ENCODE measurements at regions not wholly inside any gene's neighbourhood (a gene's known extent, or its start where the extent isn't known, plus 50 kb on each side); places are given as distances from the start of the nearest gene placed in this dataset.

- H3K4me2 ChIP-seq (ENCODE audit: low read length) = no peak overlapping the region
- H3K4me1 ChIP-seq (ENCODE audit: control insufficient read depth in 1 of 2, insufficient read depth in 2 of 2, low read length in 2 of 2) = no peaks in the 10 kb centered on the region
- ChIA-PET POLR2A (no interaction called here), CTCF (no interaction called here), RAD21 (ENCODE audit: low non-redundant PET in 1 of 2, low total read pairs in 2 of 2, uncharacterized antibody in 2 of 2, unreplicated experiment in 2 of 2) (no interaction called here)
- H3K9ac ChIP-seq (ENCODE audit: low read length) = no peak overlapping the region
- no TSS peak for BruUV-seq (replicated peaks)
- H3K36me3 ChIP-seq (ENCODE audit: control insufficient read depth in 1 of 2, insufficient read depth in 2 of 2, low read length in 2 of 2) = no peaks in the 10 kb centered on the region
- H3K9me2 ChIP-seq (ENCODE audit: insufficient read depth) = no peaks in the 10 kb centered on the region
- H3K27ac ChIP-seq (ENCODE audit: low read depth, low read length) = no peak overlapping the region
- ATAC-seq = no peak
- no peaks in the 10 kb centered on the region; a peak in 1 of 4 replicates for H3K9me3 ChIP-seq (ENCODE audit: control insufficient read depth in 1 of 2, insufficient read depth in 1 of 2, low read depth in 1 of 2, low read length in 2 of 2)
- TF ChIP-seq YY1 (IDR thresholded peaks at IDR 0.05; ENCODE audit: extremely low read depth, insufficient replicate concordance, low read depth, low read length) (no peak), CBX3 (IDR thresholded peaks at IDR 0.05; ENCODE audit: low read depth) (no peak), ELF1 (IDR thresholded peaks at IDR 0.05; ENCODE audit: borderline replicate concordance, low read depth) (no peak), JUND (IDR thresholded peaks at IDR 0.05) (no peak), EZH2 (IDR thresholded peaks at IDR 0.05) (no peak), ATF3 (IDR thresholded peaks at IDR 0.05) (no peak), REST (IDR thresholded peaks at IDR 0.05; ENCODE audit: low read depth) (no peak)
- intact Hi-C loops (cut with micrococcal nuclease) = no loop called here
- no peaks in the 10 kb centered on the region for H3K27me3 ChIP-seq (ENCODE audit: insufficient read depth, low read length)
- no peaks in the 10 kb centered on the region for H4K20me1 ChIP-seq (ENCODE audit: insufficient read depth)
- no peaks in the 10 kb centered on the region for H3K79me2 ChIP-seq (ENCODE audit: insufficient read depth, low read length)
- no peak for DNase-seq (ENCODE audit: low read depth, low spot score)
- no peak overlapping the region for H3K4me3 ChIP-seq (replicated peaks in 1 of 2; ENCODE audit: low read depth in 1 of 2, low read length in 2 of 2)
- no peak overlapping the region for H2AFZ ChIP-seq (ENCODE audit: low read depth, low read length, poor library complexity, severe bottlenecking)
Observed at GRCh38 chr16:35506018-35506897, 2046.8 kb downstream of the TP53TG3F start.

All from HCT116 (cell line).